Kidney capillary endothelial cell (primary cell): ENCODE measurements at regions not wholly inside any gene's neighbourhood (a gene's known extent, or its start where the extent isn't known, plus 50 kb on each side); places are given as distances from the start of the nearest gene placed in this dataset.
"Not testable (repeated sequence)": the region's sequence is repeated elsewhere in the genome, so short reads cannot be mapped to it uniquely, and the experiment has no call there.

Source experiments
- DNase-seq: peaks from one replicate; pipeline ENCODE4 v3.0.0-alpha.2; 2018; ENCODE audit warnings: low spot score

GRCh38 chr11:38155856-38156255 is 1557.8 kb upstream of the RAG2 start:
- no peak for DNase-seq

DNA sequence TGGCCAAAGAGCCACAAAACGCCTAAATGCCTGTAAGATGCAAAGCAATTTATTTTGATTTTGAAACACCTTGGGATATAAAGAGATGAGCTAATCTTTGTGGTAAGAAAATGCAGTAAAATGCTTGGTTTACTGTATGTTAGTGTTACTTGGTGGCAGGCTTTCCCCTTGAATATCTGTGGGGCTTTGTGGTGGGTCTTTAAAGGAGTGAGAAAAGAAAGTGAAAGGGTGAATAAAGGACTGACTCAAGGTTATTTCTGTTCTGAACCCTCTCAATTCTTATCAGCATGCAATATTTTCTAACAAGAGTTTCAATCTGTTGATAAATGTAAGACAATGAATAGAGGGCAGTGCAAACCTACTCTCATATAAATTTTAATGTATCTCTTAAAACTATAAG is 1555.9 kb upstream of the RAG2 start:
- no peak for DNase-seq

DNA sequence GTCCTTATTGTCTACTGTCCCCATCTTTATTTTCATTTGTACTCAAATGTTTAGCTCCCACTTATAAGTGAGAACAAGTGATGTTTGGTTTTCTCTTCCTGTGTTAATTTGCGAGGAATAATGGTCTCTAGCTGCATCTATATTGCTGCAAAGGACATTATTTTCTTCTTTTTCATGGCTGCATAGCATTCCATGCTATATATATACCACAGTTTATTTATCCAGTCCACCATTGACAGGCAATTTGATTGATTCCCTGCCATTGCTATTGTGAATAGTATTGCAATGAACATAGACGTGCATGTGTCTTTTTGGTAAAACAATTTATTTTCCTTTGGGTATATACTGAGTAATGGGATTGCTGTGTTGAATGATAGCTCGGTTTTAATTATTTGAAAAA is 1545.8 kb upstream of the RAG2 start:
- no peak for DNase-seq

DNA sequence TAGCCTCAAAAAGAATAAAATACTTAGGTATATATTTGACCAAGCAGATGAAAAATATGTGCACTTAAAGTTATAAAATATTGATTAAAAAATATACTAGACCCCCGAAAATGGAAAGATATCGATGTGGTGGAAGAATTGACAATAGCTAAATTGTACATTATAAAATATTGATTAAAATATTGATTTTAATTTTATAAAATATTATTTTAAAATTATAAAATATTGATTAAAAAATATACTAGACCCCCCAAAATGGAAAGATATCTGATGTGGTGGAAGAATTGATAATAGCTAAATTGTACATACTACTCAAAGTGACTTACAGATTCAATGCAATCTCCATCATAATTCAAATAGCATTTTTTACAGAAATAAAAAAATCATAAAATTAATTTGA is 1540.9 kb upstream of the RAG2 start:
- no peak for DNase-seq

GRCh38 chr11:38136887-38137286 is 1538.9 kb upstream of the RAG2 start:
- no peak for DNase-seq

GRCh38 chr11:38131535-38131934 is 1533.5 kb upstream of the RAG2 start:
- DNase-seq: no peak

- DNase-seq: no peak
Measured at GRCh38 chr11:38130976-38131375, 1532.9 kb upstream of the RAG2 start.

GRCh38 chr11:38130514-38130913 is 1532.5 kb upstream of the RAG2 start:
- DNase-seq: no peak

DNA sequence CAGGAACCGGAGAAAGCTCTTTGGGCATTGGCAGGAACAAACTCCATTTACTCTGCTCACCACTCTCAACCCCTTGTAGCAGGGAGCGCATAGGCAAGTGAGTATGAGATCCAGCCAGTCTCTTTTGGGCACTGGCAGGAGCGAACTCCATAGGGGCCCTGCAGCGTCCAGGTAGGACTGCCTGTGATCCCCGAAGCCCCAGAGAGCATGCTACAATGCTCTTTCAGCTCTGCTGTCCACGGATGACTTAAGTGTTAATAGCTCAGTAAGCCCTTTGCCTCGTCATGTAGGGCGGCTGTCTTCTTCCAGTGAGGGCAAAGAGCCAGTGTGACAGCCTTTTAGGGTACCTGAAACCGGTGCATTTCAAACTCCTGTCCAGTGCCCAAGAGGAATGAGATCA is 1525.6 kb upstream of the RAG2 start:
- no peak for DNase-seq

DNA sequence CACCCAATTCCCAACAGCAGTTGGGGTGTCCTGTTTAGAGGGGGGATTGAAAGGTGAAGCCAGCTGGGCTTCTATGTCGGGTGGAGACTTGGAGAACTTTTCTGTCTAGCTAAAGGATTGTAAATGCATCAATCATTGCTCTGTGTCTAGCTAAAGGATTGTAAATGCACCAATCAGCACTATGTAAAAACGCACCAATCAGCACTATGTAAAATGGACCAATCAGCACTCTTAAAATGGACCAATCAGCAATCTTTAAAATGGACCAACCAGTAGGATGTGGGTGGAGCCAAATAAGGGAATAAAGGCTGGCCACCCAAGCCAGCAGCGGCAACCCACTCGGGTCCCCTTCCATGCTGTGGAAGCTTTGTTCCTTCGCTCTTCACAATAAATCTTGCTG is 1518.6 kb upstream of the RAG2 start:
- DNase-seq: not testable (repeated sequence)

- not testable (repeated sequence) for DNase-seq
Measured at GRCh38 chr11:38115381-38115780, 1517.3 kb upstream of the RAG2 start.

- no peak for DNase-seq
Measured at GRCh38 chr11:38100836-38101462, 1502.9 kb upstream of the RAG2 start.

- no peak for DNase-seq
Measured at GRCh38 chr11:38095268-38095667, 1497.2 kb upstream of the RAG2 start.

GRCh38 chr11:38089726-38090125 is 1491.7 kb upstream of the RAG2 start:
- no peak for DNase-seq

DNA sequence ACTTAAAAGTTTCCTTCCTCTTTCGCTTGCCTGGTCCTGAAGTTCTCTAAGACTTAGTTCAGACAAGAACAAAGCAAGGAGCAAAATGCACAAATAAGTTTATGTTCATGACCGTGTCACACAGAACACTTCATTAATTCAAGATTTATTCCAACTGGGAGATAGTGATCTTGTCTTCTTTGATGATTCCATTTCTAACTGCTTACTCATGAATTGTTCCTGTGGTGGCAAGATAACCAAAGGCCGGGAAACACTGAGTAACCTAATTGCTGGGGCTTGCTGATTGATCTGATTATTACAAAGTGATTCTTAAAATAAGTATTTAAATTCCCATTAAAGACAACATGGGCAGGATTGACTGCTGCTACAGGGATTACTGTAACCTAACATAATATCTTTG is 1462.9 kb upstream of the RAG2 start:
- DNase-seq: no peak

GRCh38 chr11:38060136-38060535 is 1462.1 kb upstream of the RAG2 start:
- DNase-seq: no peak

DNA sequence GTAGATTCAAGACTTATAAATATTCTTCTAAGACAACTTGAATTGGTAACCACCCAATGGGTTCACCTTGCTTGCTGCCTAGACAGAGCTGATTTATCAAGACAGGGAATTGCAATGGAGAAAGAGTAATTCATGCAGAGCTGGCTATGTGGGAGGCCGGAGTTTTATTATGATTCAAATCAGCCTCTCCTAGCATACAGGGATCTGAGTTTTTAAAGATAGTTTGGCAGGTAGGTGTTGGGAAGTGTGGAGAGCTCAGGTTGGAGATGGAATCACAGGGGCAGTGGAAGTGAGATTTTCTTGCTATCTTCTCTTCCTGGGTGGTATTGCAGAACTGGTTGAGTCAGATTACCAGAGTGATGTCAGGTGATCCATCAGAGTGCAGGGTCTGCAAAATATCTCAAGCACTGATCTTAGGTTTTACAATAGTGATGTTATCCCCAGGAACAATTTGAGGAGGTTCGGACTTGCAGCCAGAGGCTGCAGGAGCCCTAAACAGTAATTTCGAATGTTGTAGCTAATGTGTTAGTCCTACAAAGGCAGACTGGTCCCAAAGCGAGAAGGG is 1448.6 kb upstream of the RAG2 start:
- no peak for DNase-seq

GRCh38 chr11:38043060-38043459 is 1445.0 kb upstream of the RAG2 start:
- DNase-seq: no peak

DNA sequence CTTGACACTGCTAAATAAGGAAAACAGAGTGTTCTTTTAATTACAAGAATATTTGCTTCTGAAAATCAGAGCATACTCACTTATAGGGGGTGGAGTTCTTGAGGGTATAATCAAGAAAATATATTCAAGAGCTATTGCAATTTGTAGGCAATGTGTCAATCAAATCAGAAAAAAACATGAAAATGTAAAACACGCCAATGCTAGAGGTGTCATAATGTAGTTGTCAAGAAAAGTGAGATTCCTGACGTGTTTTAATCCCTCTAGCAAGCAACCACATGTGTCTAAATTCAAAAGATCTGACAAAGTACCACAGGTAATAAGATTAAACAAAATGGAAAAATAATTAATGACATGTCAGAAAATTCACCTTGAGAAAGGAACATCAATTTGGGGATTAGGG is 1440.7 kb upstream of the RAG2 start:
- DNase-seq: no peak

- no peak for DNase-seq
Measured at GRCh38 chr11:38019072-38019775, 1421.2 kb upstream of the RAG2 start.

- DNase-seq: no peak
Measured at GRCh38 chr11:38014405-38014804, 1416.4 kb upstream of the RAG2 start.

GRCh38 chr11:38013157-38013556 is 1415.1 kb upstream of the RAG2 start:
- DNase-seq: no peak

GRCh38 chr11:38011496-38011895 is 1413.5 kb upstream of the RAG2 start:
- DNase-seq: no peak

DNA sequence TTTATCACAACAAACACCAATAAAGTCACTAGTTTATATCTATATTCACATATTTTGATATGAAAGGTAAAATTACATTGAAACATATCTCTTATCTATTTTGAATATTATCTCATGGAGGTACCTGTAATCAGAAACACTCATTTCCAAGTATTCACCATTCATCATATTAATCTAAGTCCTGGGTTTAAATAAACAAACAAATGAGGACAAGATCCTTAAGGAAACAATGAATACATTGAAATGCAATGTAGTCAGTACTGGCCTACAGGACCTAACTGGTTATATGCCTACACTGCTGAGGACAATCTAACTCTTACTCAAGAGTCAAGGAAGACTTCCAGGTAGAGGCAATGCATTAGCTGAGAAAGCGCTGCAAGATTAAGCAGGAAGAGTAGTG is 1411.9 kb upstream of the RAG2 start:
- no peak for DNase-seq
